IMR-90 (cell line): ENCODE measurements at regions not wholly inside any gene's neighbourhood (a gene's known extent, or its start where the extent isn't known, plus 50 kb on each side); places are given as distances from the start of the nearest gene placed in this dataset.

ENCODE experiments used
- ATAC-seq: fragments of 200-7000 bp; cut with Tn5 transposase; 2 replicates; pipeline ENCODE4 v1.9.1; 2020; ENCODE audit warnings: low read depth, mild to moderate bottlenecking, moderate library complexity
- BruUV-seq: library from RNA; stranded (reverse); fragments of 400-500 nt; replicated peaks from 2 replicates; lab custom pipeline; 2021; lab: Mats Ljungman, UMichigan
- CTCF ChIA-PET: fragments of 300-600 bp; formaldehyde crosslinking; extraction: SDS; loops from one replicate; lab custom pipeline; 2021; ENCODE audit warnings: antibody characterized with exemption; lab: Yijun Ruan, JAX
- POLR2A ChIA-PET: fragments of 300-600 bp; sonication (Branson Sonifier 250); formaldehyde crosslinking; loops from one replicate; lab custom pipeline; 2022; ENCODE audit warnings: antibody characterized with exemption; ENCODE audit not compliant: unreplicated experiment; lab: Charles Lee
- DNase-seq: peaks from one replicate; pipeline ENCODE4 v3.0.0; 2013
- H2AFZ ChIP-seq: replicated peaks from 2 replicates; pipeline ENCODE3; 2013; ENCODE audit warnings: low read length, mild to moderate bottlenecking; ENCODE audit not compliant: poor library complexity
- H2AK5ac ChIP-seq: 2 replicates; pipeline ENCODE4 v1.6.1; 2013; ENCODE audit warnings: low read depth, low read length, inconsistent platforms
- H2AK9ac ChIP-seq: replicated peaks from 2 replicates; pipeline ENCODE3; 2013; ENCODE audit warnings: mild to moderate bottlenecking, low read depth, low read length, moderate library complexity; ENCODE audit not compliant: poor library complexity
- H2BK120ac ChIP-seq: 2 replicates; pipeline ENCODE4 v1.6.1; 2013; ENCODE audit warnings: low read depth, low read length, inconsistent platforms
- H2BK15ac ChIP-seq: 3 replicates; pipeline ENCODE4 v1.6.1; 2013; ENCODE audit warnings: low read depth, low read length, inconsistent platforms
- H2BK20ac ChIP-seq: 2 replicates; pipeline ENCODE4 v1.6.1; 2013; ENCODE audit warnings: low read depth, mild to moderate bottlenecking, inconsistent platforms, low read length, moderate library complexity
- H2BK5ac ChIP-seq: 2 replicates; pipeline ENCODE4 v1.6.1; 2013; ENCODE audit warnings: mild to moderate bottlenecking, low read depth, low read length, inconsistent platforms; ENCODE audit not compliant: poor library complexity, severe bottlenecking
- H3K14ac ChIP-seq: replicated peaks from 2 replicates; pipeline ENCODE4 v1.6.1; 2013; ENCODE audit warnings: low read depth, low read length, inconsistent platforms
- H3K18ac ChIP-seq: 2 replicates; pipeline ENCODE4 v1.6.1; 2013; ENCODE audit warnings: low read depth, low read length, control low read depth
- H3K23ac ChIP-seq: 2 replicates; pipeline ENCODE4 v1.6.1; 2013; ENCODE audit warnings: low read depth, low read length, inconsistent platforms
- H3K27ac ChIP-seq: 2 replicates; pipeline ENCODE4 v1.5.1; 2013; ENCODE audit warnings: mild to moderate bottlenecking, control low read depth, low read length; ENCODE audit not compliant: insufficient read depth
- H3K27me3 ChIP-seq: 2 replicates; pipeline ENCODE4 v1.6.1; 2013; ENCODE audit warnings: low read length; ENCODE audit not compliant: control insufficient read depth, insufficient read depth
- H3K36me3 ChIP-seq: 2 replicates; pipeline ENCODE4 v1.6.1; 2013; ENCODE audit warnings: low read length, mixed read lengths; ENCODE audit not compliant: control insufficient read depth, insufficient read depth
- H3K4ac ChIP-seq: 2 replicates; pipeline ENCODE4 v1.6.1; 2013; ENCODE audit warnings: low read depth, low read length, inconsistent platforms
- H3K4me1 ChIP-seq: 2 replicates; pipeline ENCODE4 v1.6.1; 2013; ENCODE audit warnings: low read length, mixed read lengths; ENCODE audit not compliant: control insufficient read depth, insufficient read depth
- H3K4me2 ChIP-seq: 2 replicates; pipeline ENCODE4 v1.6.1; 2013; ENCODE audit warnings: low read depth, mild to moderate bottlenecking, control low read depth, low read length, moderate library complexity
- H3K4me3 ChIP-seq: 2 replicates; pipeline ENCODE4 v1.5.1; 2013; ENCODE audit warnings: low read depth, mild to moderate bottlenecking, control low read depth, low read length, moderate library complexity; ENCODE audit not compliant: insufficient read depth
- H3K56ac ChIP-seq: 2 replicates; pipeline ENCODE4 v1.6.1; 2013; ENCODE audit warnings: low read length, inconsistent platforms; ENCODE audit not compliant: insufficient read depth; ENCODE audit errors: extremely low read depth
- H3K79me1 ChIP-seq, 2 experiments: 2 replicates each; pipeline ENCODE4 v1.6.1; 2013; ENCODE audit warnings: low read length in 2 of 2, inconsistent platforms in 1 of 2, low read depth in 1 of 2
- H3K9ac ChIP-seq: 2 replicates; pipeline ENCODE4 v1.6.1; 2013; ENCODE audit warnings: low read depth, low read length, control low read depth
- H3K9me1 ChIP-seq: 2 replicates; pipeline ENCODE4 v1.6.1; 2013; ENCODE audit warnings: low read length, inconsistent platforms; ENCODE audit not compliant: insufficient read depth
- H3K9me3 ChIP-seq: 2 replicates; pipeline ENCODE4 v1.6.1; 2013; ENCODE audit warnings: low read length; ENCODE audit not compliant: control insufficient read depth, insufficient read depth
- H4K20me1 ChIP-seq: 2 replicates; pipeline ENCODE4 v1.6.1; 2013; ENCODE audit warnings: low read length, inconsistent platforms; ENCODE audit not compliant: insufficient read depth
- H4K5ac ChIP-seq: 2 replicates; pipeline ENCODE4 v1.6.1; 2013; ENCODE audit warnings: mild to moderate bottlenecking, low read depth, low read length, control low read depth
- H4K8ac ChIP-seq, 2 experiments: 2 replicates each; pipeline ENCODE4 v1.6.1; 2013; ENCODE audit warnings: low read depth in 2 of 2, low read length in 2 of 2, control low read depth in 1 of 2, inconsistent platforms in 1 of 2
- H4K91ac ChIP-seq: 2 replicates; pipeline ENCODE4 v1.6.1; 2013; ENCODE audit warnings: low read depth, low read length, inconsistent platforms; ENCODE audit not compliant: insufficient read depth
- MAFK ChIP-seq: IDR thresholded peaks from 2 replicates; pipeline ENCODE4 v1.6.1; 2012; ENCODE audit warnings: low read depth, low read length, improper control_type of control experiment
- MAZ ChIP-seq: IDR thresholded peaks from 2 replicates; pipeline ENCODE4 v1.6.1; 2012; ENCODE audit warnings: low read depth, mild to moderate bottlenecking, low read length, improper control_type of control experiment, moderate library complexity, borderline replicate concordance
- MXI1 ChIP-seq: IDR thresholded peaks from 2 replicates; pipeline ENCODE4 v1.6.1; 2012; ENCODE audit warnings: low read depth, mild to moderate bottlenecking, low read length, moderate library complexity, borderline replicate concordance
- POLR2A ChIP-seq: IDR thresholded peaks from 2 replicates; pipeline ENCODE4 v1.6.1; 2012; ENCODE audit warnings: mild to moderate bottlenecking, low read depth, low read length
- RAD21 ChIP-seq: IDR thresholded peaks from 2 replicates; pipeline ENCODE4 v1.6.1; 2012; ENCODE audit warnings: low read length, improper control_type of control experiment
- WGBS, 2 experiments: methylation state at CpG; one replicate each; pipeline versions ENCODE4 v1.1.5 to v1.1.7; 2013; ENCODE audit warnings: missing lambda C conversion rate in 2 of 2; ENCODE audit not compliant: insufficient read length in 1 of 2; ENCODE audit errors: extremely low coverage in 2 of 2; 5-methylcytosine and 5-hydroxymethylcytosine counted together
- dilution Hi-C: fragments of 300-500 bp; cut with HindIII; formaldehyde crosslinking; loops from one replicate; pipeline ENCODE4 v1.14.3; 2018; ENCODE audit warnings: low sequenced_read_pairs; ENCODE audit not compliant: unreplicated experiment
- in situ Hi-C: fragments of 300-500 bp; cut with MboI; formaldehyde crosslinking; loops from 3 replicates; pipeline ENCODE4 v1.14.3; 2019; ENCODE audit warnings: low sequenced_read_pairs, inconsistent platforms, mixed read lengths
- intact Hi-C: fragments of 100-400 bp; cut with micrococcal nuclease; formaldehyde crosslinking; loops from 2 replicates; pipeline ENCODE4 v1.10.0; 2022
- TF ChIP-seq, protein P1 (sequence below): fragments of 150-350 bp; IDR thresholded peaks from 2 replicates; pipeline ENCODE4 v1.6.1; 2016; ENCODE audit warnings: low read depth, mild to moderate bottlenecking, low read length, moderate library complexity, borderline replicate concordance
- TF ChIP-seq, protein P2 (sequence below): fragments of 150-350 bp; IDR thresholded peaks from 2 replicates; pipeline ENCODE4 v1.6.1; 2017; ENCODE audit warnings: mild to moderate bottlenecking, antibody characterized with exemption, low read length, low read depth

DNA sequence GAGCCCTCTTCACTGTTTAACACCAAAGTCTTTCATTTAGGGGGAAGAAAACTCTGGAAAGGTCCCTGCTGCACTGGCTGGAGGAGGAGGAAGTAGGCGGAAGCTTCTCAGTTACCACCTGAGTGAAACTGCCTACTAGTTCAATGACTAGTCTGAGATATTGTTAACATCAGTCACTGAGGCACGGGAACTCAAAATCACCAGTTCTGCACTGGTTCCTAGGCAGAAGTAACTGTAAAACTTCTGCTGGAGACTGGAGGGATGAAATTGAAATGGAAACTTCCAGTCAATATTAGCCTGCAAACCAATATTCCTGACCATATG lies 178.3 kb downstream of the SNCA start:
- H3K14ac ChIP-seq = no peak overlapping the region
- WGBS, 2 experiments = no CpG with 5 or more reads among the region's 2 CpGs
- no peaks in the 10 kb centered on the region for H3K9me3 ChIP-seq
- no peak overlapping the region for H3K4ac ChIP-seq
- no peak overlapping the region for H3K23ac ChIP-seq
- POLR2A ChIA-PET = no interaction called here
- H2BK15ac ChIP-seq = no peak overlapping the region
- TF ChIP-seq POLR2A (no peak), MAFK (no peak), RAD21 (no peak), MAZ (no peak), MXI1 (no peak)
- TF ChIP-seq, protein P1, sequence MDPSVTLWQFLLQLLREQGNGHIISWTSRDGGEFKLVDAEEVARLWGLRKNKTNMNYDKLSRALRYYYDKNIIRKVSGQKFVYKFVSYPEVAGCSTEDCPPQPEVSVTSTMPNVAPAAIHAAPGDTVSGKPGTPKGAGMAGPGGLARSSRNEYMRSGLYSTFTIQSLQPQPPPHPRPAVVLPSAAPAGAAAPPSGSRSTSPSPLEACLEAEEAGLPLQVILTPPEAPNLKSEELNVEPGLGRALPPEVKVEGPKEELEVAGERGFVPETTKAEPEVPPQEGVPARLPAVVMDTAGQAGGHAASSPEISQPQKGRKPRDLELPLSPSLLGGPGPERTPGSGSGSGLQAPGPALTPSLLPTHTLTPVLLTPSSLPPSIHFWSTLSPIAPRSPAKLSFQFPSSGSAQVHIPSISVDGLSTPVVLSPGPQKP = no peak
- TF ChIP-seq, protein P2, sequence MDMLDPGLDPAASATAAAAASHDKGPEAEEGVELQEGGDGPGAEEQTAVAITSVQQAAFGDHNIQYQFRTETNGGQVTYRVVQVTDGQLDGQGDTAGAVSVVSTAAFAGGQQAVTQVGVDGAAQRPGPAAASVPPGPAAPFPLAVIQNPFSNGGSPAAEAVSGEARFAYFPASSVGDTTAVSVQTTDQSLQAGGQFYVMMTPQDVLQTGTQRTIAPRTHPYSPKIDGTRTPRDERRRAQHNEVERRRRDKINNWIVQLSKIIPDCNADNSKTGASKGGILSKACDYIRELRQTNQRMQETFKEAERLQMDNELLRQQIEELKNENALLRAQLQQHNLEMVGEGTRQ = no peak
- no peaks in the 10 kb centered on the region for H3K36me3 ChIP-seq
- CTCF ChIA-PET = interaction anchor here (1.0 kb wide), 1 partner anchor 240 kb away, joined by 4 read pairs; no protein-coding TSS in a partner anchor
- no peak overlapping the region for H3K56ac ChIP-seq
- dilution Hi-C loops = no loop called here
- H3K9me1 ChIP-seq = no peaks in the 10 kb centered on the region
- H2AK5ac ChIP-seq = no peak overlapping the region
- peaks cover 1% of the 10 kb centered on the region; the same call in 1 of the 2 replicates for H3K27me3 ChIP-seq
- H2AFZ ChIP-seq = no peak overlapping the region
- H3K4me3 ChIP-seq = no peak overlapping the region
- H2AK9ac ChIP-seq = no peak overlapping the region
- H2BK5ac ChIP-seq = no peak overlapping the region
- in situ Hi-C loops = loop anchor here (10.0 kb wide), 1 partner anchor 236 kb away; the partner anchor contains the start of gene MMRN1
- H2BK20ac ChIP-seq = no peak overlapping the region
- no peak overlapping the region for H4K5ac ChIP-seq
- no peak overlapping the region for H4K8ac ChIP-seq
- no peak overlapping the region for H2BK120ac ChIP-seq
- no peak for ATAC-seq
- no peak for DNase-seq
- no peaks in the 10 kb centered on the region; the same call in 1 of the 2 replicates for H3K4me1 ChIP-seq
- intact Hi-C loops = loop anchor here (1.0 kb wide), 3 partner anchors 172 to 243 kb away; no protein-coding TSS in a partner anchor
- H3K9ac ChIP-seq = no peak overlapping the region
- H4K20me1 ChIP-seq = no peaks in the 10 kb centered on the region
- no peak overlapping the region for H3K4me2 ChIP-seq
- no peak overlapping the region for H3K27ac ChIP-seq
- no peaks in the 10 kb centered on the region for H3K79me1 ChIP-seq
- no peak overlapping the region for H4K91ac ChIP-seq
- no TSS peak for BruUV-seq
- no peak overlapping the region for H3K18ac ChIP-seq
